Lower leg skin (tissue), 4 donors: ENCODE measurements at regions not wholly inside any gene's neighbourhood (a gene's known extent, or its start where the extent isn't known, plus 50 kb on each side); places are given as distances from the start of the nearest gene placed in this dataset.

ENCODE experiments used
- DNase-seq, 2 donors: peaks; one replicate each; pipeline ENCODE4 v3.0.0-alpha.2; 2019; ENCODE audit warnings: low spot score in 2 of 2
- H3K4me3 ChIP-seq: fragments of 200-600 bp; sonication (generic); 2 replicates; pipeline ENCODE4 v1.5.1; 2017; ENCODE audit warnings: mild to moderate bottlenecking, low read depth; ENCODE audit not compliant: poor library complexity, severe bottlenecking
- CTCF ChIP-seq, 3 donors: fragments of 450-650 bp; IDR thresholded peaks; one replicate each; pipeline ENCODE4 v1.5.1; 2016; ENCODE audit warnings: antibody characterized with exemption in 3 of 3, mild to moderate bottlenecking in 3 of 3, moderate library complexity in 2 of 3
- POLR2A ChIP-seq, 2 donors: fragments of 450-650 bp; IDR thresholded peaks; one replicate each; pipeline ENCODE4 v1.6.1; 2016 to 2017; ENCODE audit warnings: antibody characterized with exemption in 2 of 2, mild to moderate bottlenecking in 1 of 2, moderate library complexity in 1 of 2
- WGBS, 2 donors: methylation state at CpG; one replicate each; pipeline ENCODE4 v1.1.5; 2018; 5-methylcytosine and 5-hydroxymethylcytosine counted together
- intact Hi-C: fragments of 100-400 bp; cut with DNase I; formaldehyde crosslinking; loops from one replicate; pipeline ENCODE4 v1.15.0; 2023; ENCODE audit warnings: low total_unique reads

GRCh38 chr1:96016219-96016618 lies 705.4 kb upstream of the PTBP2 start:
- no peak for DNase-seq
- intact Hi-C loops: no loop called here
- 78 to 80% methylated on average over 3 of the region's 3 CpGs for WGBS, 2 donors
- H3K4me3 ChIP-seq: no peak overlapping the region
- TF ChIP-seq POLR2A (IDR thresholded peaks at IDR 0.05) (no peak), CTCF (IDR thresholded peaks at IDR 0.05) (no peak)

GRCh38 chr1:96020378-96020777 lies 701.2 kb upstream of the PTBP2 start:
- no peak overlapping the region for H3K4me3 ChIP-seq
- no peak for DNase-seq
- TF ChIP-seq CTCF (IDR thresholded peaks at IDR 0.05) (no peak), POLR2A (IDR thresholded peaks at IDR 0.05) (no peak)
- intact Hi-C loops: no loop called here

- H3K4me3 ChIP-seq: no peak overlapping the region
- 74 to 76% methylated on average over 1 of the region's 1 CpG for WGBS, 2 donors
- no peak for TF ChIP-seq CTCF (IDR thresholded peaks at IDR 0.05)
- TF ChIP-seq POLR2A (IDR thresholded peaks at IDR 0.05): no peak
- DNase-seq: no peak
- intact Hi-C loops: no loop called here
These were observed 696.5 kb upstream of the PTBP2 start for GRCh38 chr1:96025062-96025461.

- no peak overlapping the region for H3K4me3 ChIP-seq
- TF ChIP-seq CTCF (IDR thresholded peaks at IDR 0.05) (no peak), POLR2A (IDR thresholded peaks at IDR 0.05) (no peak)
- no peak for DNase-seq
- intact Hi-C loops: no loop called here
- WGBS, 2 donors: 93 to 96% methylated on average over 7 of the region's 7 CpGs
These were observed 693.5 kb upstream of the PTBP2 start for GRCh38 chr1:96028071-96028470.

- WGBS, 2 donors: 88 to 93% methylated on average over 1 of the region's 1 CpG
- intact Hi-C loops: no loop called here
- TF ChIP-seq POLR2A (IDR thresholded peaks at IDR 0.05) (no peak), CTCF (IDR thresholded peaks at IDR 0.05) (no peak)
- H3K4me3 ChIP-seq: no peak overlapping the region
- DNase-seq: no peak
These were observed 691.3 kb upstream of the PTBP2 start for GRCh38 chr1:96030312-96030711.

- no peak for DNase-seq
- 67 to 69% methylated on average over 2 of the region's 2 CpGs for WGBS, 2 donors
- intact Hi-C loops: no loop called here
- H3K4me3 ChIP-seq: no peak overlapping the region
- TF ChIP-seq CTCF (IDR thresholded peaks at IDR 0.05): no peak
- no peak for TF ChIP-seq POLR2A (IDR thresholded peaks at IDR 0.05)
These were observed 687.6 kb upstream of the PTBP2 start for GRCh38 chr1:96034006-96034405.
